Trophoblast cell (in vitro differentiated cells and primary cell): ENCODE measurements at regions not wholly inside any gene's neighbourhood (a gene's known extent, or its start where the extent isn't known, plus 50 kb on each side); places are given as distances from the start of the nearest gene placed in this dataset.
A peak's percentile ranks its signal among the peaks of the same experiment; 100 is the strongest.

Source experiments
- DNase-seq, 2 donors: peaks; one replicate each; pipeline ENCODE4 v3.0.0-alpha.2; 2016
- H2AFZ ChIP-seq: 2 replicates; pipeline ENCODE4 v1.6.1; 2013; ENCODE audit warnings: low read length, moderate library complexity, mild to moderate bottlenecking; ENCODE audit not compliant: insufficient read depth, poor library complexity
- H2AK5ac ChIP-seq: 2 replicates; pipeline ENCODE4 v1.6.1; 2013; ENCODE audit warnings: mild to moderate bottlenecking, low read length
- H2BK120ac ChIP-seq: 2 replicates; pipeline ENCODE4 v1.6.1; 2013; ENCODE audit warnings: low read length, mild to moderate bottlenecking, moderate library complexity; ENCODE audit not compliant: insufficient read depth, poor library complexity
- H2BK12ac ChIP-seq: 2 replicates; pipeline ENCODE4 v1.6.1; 2013; ENCODE audit warnings: mild to moderate bottlenecking, low read length, moderate library complexity
- H2BK5ac ChIP-seq: 2 replicates; pipeline ENCODE4 v1.6.1; 2013; ENCODE audit warnings: low read length, low read depth, moderate library complexity, mild to moderate bottlenecking; ENCODE audit not compliant: poor library complexity
- H3K14ac ChIP-seq: 2 replicates; pipeline ENCODE4 v1.6.1; 2013; ENCODE audit warnings: mild to moderate bottlenecking, low read length
- H3K18ac ChIP-seq: 2 replicates; pipeline ENCODE4 v1.6.1; 2013; ENCODE audit warnings: mild to moderate bottlenecking, low read length
- H3K23ac ChIP-seq: 2 replicates; pipeline ENCODE4 v1.6.1; 2013; ENCODE audit warnings: low read length
- H3K27ac ChIP-seq: 2 replicates; pipeline ENCODE4 v1.5.1; 2013; ENCODE audit warnings: low read depth, mild to moderate bottlenecking, inconsistent platforms, low read length, moderate library complexity
- H3K27me3 ChIP-seq: 2 replicates; pipeline ENCODE4 v1.6.1; 2013; ENCODE audit warnings: inconsistent platforms, mild to moderate bottlenecking, low read length, moderate library complexity; ENCODE audit not compliant: insufficient read depth
- H3K36me3 ChIP-seq, 2 experiments: 1 replicate in 1 of 2; 2 replicates in 1 of 2; pipeline ENCODE4 v1.6.1; 2013; ENCODE audit warnings: low read length in 2 of 2, mild to moderate bottlenecking in 2 of 2, moderate library complexity in 1 of 2; ENCODE audit not compliant: insufficient read depth in 2 of 2, control insufficient read depth in 1 of 2
- H3K4ac ChIP-seq: 2 replicates; pipeline ENCODE4 v1.6.1; 2013; ENCODE audit warnings: low read depth, mild to moderate bottlenecking, low read length, moderate library complexity
- H3K4me1 ChIP-seq, 2 experiments: 1 replicate in 1 of 2; 2 replicates in 1 of 2; pipeline ENCODE4 v1.6.1; 2013; ENCODE audit warnings: low read length in 2 of 2, mild to moderate bottlenecking in 2 of 2, moderate library complexity in 1 of 2; ENCODE audit not compliant: insufficient read depth in 2 of 2, control insufficient read depth in 1 of 2
- H3K4me2 ChIP-seq: 2 replicates; pipeline ENCODE4 v1.6.1; 2013; ENCODE audit warnings: inconsistent platforms, mild to moderate bottlenecking, low read length, moderate library complexity
- H3K4me3 ChIP-seq: 2 replicates; pipeline ENCODE4 v1.5.1; 2013; ENCODE audit warnings: mild to moderate bottlenecking, low read depth, low read length, inconsistent platforms
- H3K79me1 ChIP-seq: one replicate; pipeline ENCODE4 v1.6.1; 2013; ENCODE audit warnings: low read length
- H3K79me2 ChIP-seq: 2 replicates; pipeline ENCODE4 v1.6.1; 2013; ENCODE audit warnings: low read length, mild to moderate bottlenecking; ENCODE audit not compliant: control insufficient read depth, insufficient read depth, poor library complexity
- H3K9ac ChIP-seq: 2 replicates; pipeline ENCODE4 v1.6.1; 2013; ENCODE audit warnings: mild to moderate bottlenecking, low read length
- H3K9me3 ChIP-seq: 2 replicates; pipeline ENCODE4 v1.6.1; 2013; ENCODE audit warnings: low read depth, mild to moderate bottlenecking, control low read depth, inconsistent platforms, low read length; ENCODE audit not compliant: insufficient read depth
- H4K12ac ChIP-seq: 2 replicates; pipeline ENCODE4 v1.6.1; 2013; ENCODE audit warnings: low read depth, mild to moderate bottlenecking, low read length, moderate library complexity
- H4K8ac ChIP-seq: 2 replicates; pipeline ENCODE4 v1.6.1; 2013; ENCODE audit warnings: low read depth, mild to moderate bottlenecking, low read length, moderate library complexity
- H4K91ac ChIP-seq: one replicate; pipeline ENCODE4 v1.6.1; 2013; ENCODE audit warnings: low read depth, mild to moderate bottlenecking, low read length, moderate library complexity
- WGBS: extraction: QIAGEN DNeasy Blood & Tissue Kit; methylation state at CpG from one replicate; pipeline ENCODE4 v1.1.7; 2013; ENCODE audit warnings: missing lambda C conversion rate; ENCODE audit not compliant: insufficient read length, insufficient coverage; ENCODE audit errors: extremely low coverage; 5-methylcytosine and 5-hydroxymethylcytosine counted together

GRCh38 chr1:8244304-8244703, 73.6 kb upstream of the SLC45A1 start:
- DNase-seq = no peak

DNA sequence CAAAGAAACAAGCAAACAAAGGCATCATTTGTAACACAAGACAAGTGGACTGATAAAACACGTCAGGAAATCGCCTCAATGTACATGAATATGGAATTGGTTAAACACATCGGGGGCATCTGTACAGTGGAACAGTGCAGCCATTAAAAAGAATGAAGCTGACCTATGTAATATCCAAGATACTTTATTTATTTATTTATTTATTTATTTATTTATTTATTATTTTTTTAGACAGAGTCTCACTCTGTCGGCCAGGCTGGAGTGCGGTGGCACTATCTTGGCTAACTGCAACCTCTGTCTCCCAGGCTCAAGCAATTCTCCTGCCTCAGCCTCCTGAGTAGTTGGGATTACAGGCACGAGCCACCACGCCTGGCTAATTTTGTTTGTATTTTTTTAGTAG, 75.4 kb upstream of the SLC45A1 start:
- Histone ChIP-seq H2AK5ac (no peak overlapping the region), H3K4me2 (no peak overlapping the region), H3K4ac (no peak overlapping the region), H3K27ac (no peak overlapping the region), H3K79me2 (no peaks in the 10 kb centered on the region), H3K27me3 (no peaks in the 10 kb centered on the region), H3K4me1 (peaks cover 14 to 15% of the 10 kb centered on the region in 2 experiments), H3K4me3 (no peak overlapping the region), H2BK12ac (no peak overlapping the region), H3K23ac (no peak overlapping the region), H3K79me1 (peaks cover 20% of the 10 kb centered on the region), H4K12ac (no peak overlapping the region), H2BK5ac (no peak overlapping the region), H3K14ac (no peak overlapping the region), H3K36me3 (no peaks in the 10 kb centered on the region), H2AFZ (no peak overlapping the region), H2BK120ac (no peak overlapping the region), H4K91ac (no peak overlapping the region), H3K18ac (no peak overlapping the region), H4K8ac (no peak overlapping the region), H3K9me3 (no peaks in the 10 kb centered on the region), H3K9ac (no peak overlapping the region)
- DNase-seq = no peak
- no CpG with 5 or more reads among the region's 7 CpGs for WGBS

More at GRCh38 chr1:8244304-8244703, 73.6 kb upstream of the SLC45A1 start:
- H4K8ac ChIP-seq = no peak overlapping the region
- H3K79me1 ChIP-seq = peaks cover 11% of the 10 kb centered on the region
- H2BK5ac ChIP-seq = no peak overlapping the region
- H4K91ac ChIP-seq = no peak overlapping the region
- no peak overlapping the region for H3K14ac ChIP-seq
- H4K12ac ChIP-seq = no peak overlapping the region
- no peak overlapping the region for H3K23ac ChIP-seq
- peaks cover 3 to 7% of the 10 kb centered on the region in 2 experiments for H3K4me1 ChIP-seq
- H3K9ac ChIP-seq = no peak overlapping the region
- no peaks in the 10 kb centered on the region for H3K36me3 ChIP-seq
- no peaks in the 10 kb centered on the region for H3K27me3 ChIP-seq
- no peak overlapping the region for H2AK5ac ChIP-seq
- H3K4ac ChIP-seq = no peak overlapping the region
- no CpG with 5 or more reads among the region's 4 CpGs for WGBS
- H3K27ac ChIP-seq = no peak overlapping the region
- H3K18ac ChIP-seq = no peak overlapping the region
- no peaks in the 10 kb centered on the region for H3K9me3 ChIP-seq
- no peak overlapping the region for H3K4me3 ChIP-seq
- no peak overlapping the region for H2AFZ ChIP-seq
- H3K4me2 ChIP-seq = no peak overlapping the region
- no peak overlapping the region for H2BK120ac ChIP-seq
- no peak overlapping the region for H2BK12ac ChIP-seq
- H3K79me2 ChIP-seq = no peaks in the 10 kb centered on the region

- WGBS = no CpG with 5 or more reads among the region's 14 CpGs
- no peak overlapping the region for H3K4me2 ChIP-seq
- no peak for DNase-seq
Observed at GRCh38 chr1:8241417-8242014, 76.4 kb upstream of the SLC45A1 start.

DNA sequence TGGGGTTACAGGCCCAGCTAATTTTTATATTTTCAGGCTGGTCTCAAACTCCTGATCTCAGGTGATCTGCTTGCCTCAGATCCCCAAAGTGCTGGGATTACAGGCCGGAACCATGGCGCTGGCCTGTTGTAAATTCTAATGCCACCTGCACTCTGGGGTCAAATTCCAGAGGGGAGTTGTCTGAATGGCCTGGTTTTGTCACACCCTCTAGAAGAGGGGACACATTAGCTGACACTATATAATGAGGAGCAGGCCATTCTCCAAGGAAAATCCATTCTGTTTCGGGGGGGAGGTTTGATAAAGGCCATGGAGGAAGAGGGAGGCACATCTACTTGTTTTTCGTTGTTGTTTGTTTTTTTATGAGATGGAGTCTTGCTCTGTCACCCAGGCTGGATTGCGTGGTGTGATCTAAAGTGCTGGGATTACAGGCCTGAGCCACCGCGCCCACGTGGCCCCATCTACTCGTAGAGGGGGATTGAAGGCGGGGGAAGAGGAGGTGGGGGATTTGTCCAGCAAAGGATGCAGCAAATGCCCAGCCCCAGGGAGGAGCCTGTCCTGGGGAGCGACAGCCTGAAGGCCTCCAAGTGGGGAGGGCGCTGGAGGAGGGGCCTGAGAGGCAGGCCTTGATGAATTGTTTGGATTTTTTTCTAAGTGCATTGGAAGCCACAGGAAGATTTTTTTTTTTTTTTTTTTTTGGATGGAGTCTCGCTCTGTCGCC, 78.4 kb upstream of the SLC45A1 start:
- Histone ChIP-seq H4K91ac (peak overlapping the region; percentile 90), H3K4me1 (peaks cover 14 to 17% of the 10 kb centered on the region in 2 experiments), H3K36me3 (no peaks in the 10 kb centered on the region), H2BK120ac (peak overlapping the region; percentile 52), H3K4me3 (no peak overlapping the region), H3K79me1 (peaks cover 23% of the 10 kb centered on the region), H3K9me3 (no peaks in the 10 kb centered on the region), H3K18ac (peak overlapping the region; percentile 46), H2BK12ac (peak overlapping the region; percentile 59), H3K4ac (peak overlapping the region; percentile 13), H2AK5ac (peak overlapping the region; percentile 35), H3K27me3 (no peaks in the 10 kb centered on the region), H3K23ac (no peak overlapping the region), H2AFZ (peak overlapping the region; percentile 42), H3K14ac (peak overlapping the region; percentile 64), H2BK5ac (peak overlapping the region; percentile 83), H4K12ac (no peak overlapping the region), H3K9ac (no peak overlapping the region), H3K27ac (peak overlapping the region; percentile 79), H4K8ac (peak overlapping the region; percentile 74), H3K4me2 (no peak overlapping the region), H3K79me2 (no peaks in the 10 kb centered on the region)
- no CpG with 5 or more reads among the region's 14 CpGs for WGBS
- DNase-seq = peak; percentile 75 to 76

More at GRCh38 chr1:8241417-8242014, 76.4 kb upstream of the SLC45A1 start:
- no peaks in the 10 kb centered on the region for H3K36me3 ChIP-seq
- H3K4ac ChIP-seq = peak overlapping the region; percentile 12
- peaks cover 14 to 15% of the 10 kb centered on the region in 2 experiments for H3K4me1 ChIP-seq
- no peak overlapping the region for H3K23ac ChIP-seq
- peak overlapping the region; percentile 44 for H2AFZ ChIP-seq
- H2BK5ac ChIP-seq = peak overlapping the region; percentile 39
- H3K79me1 ChIP-seq = peaks cover 21% of the 10 kb centered on the region
- H4K12ac ChIP-seq = no peak overlapping the region
- H4K91ac ChIP-seq = peak overlapping the region; percentile 64
- H2BK12ac ChIP-seq = peak overlapping the region; percentile 84
- peak overlapping the region; percentile 7 for H3K18ac ChIP-seq
- H3K9ac ChIP-seq = no peak overlapping the region
- no peaks in the 10 kb centered on the region for H3K79me2 ChIP-seq
- no peak overlapping the region for H3K4me3 ChIP-seq
- peak overlapping the region; percentile 69 for H2AK5ac ChIP-seq
- H4K8ac ChIP-seq = no peak overlapping the region
- no peaks in the 10 kb centered on the region for H3K27me3 ChIP-seq
- H3K27ac ChIP-seq = no peak overlapping the region
- no peaks in the 10 kb centered on the region for H3K9me3 ChIP-seq
- peak overlapping the region; percentile 48 for H3K14ac ChIP-seq
- peak overlapping the region; percentile 67 for H2BK120ac ChIP-seq
